22Rv1 (cell line): ENCODE measurements at regions not wholly inside any gene's neighbourhood (a gene's known extent, or its start where the extent isn't known, plus 50 kb on each side); places are given as distances from the start of the nearest gene placed in this dataset.

Experiments
- CTCF ChIP-seq: fragments of 450-650 bp; IDR thresholded peaks from 2 replicates; pipeline ENCODE4 v1.5.1; 2017; ENCODE audit warnings: mild to moderate bottlenecking
- ZFX ChIP-seq: fragments of 450-650 bp; IDR thresholded peaks from 2 replicates; pipeline ENCODE4 v1.6.1; 2017; ENCODE audit warnings: antibody characterized with exemption, borderline replicate concordance

- TF ChIP-seq CTCF = no peak
- TF ChIP-seq ZFX = no peak
These were observed 146.0 kb upstream of the SFSWAP start for GRCh38 chr12:131564845-131565244.
